ENCODE measurements at regions not wholly inside any gene's neighbourhood (a gene's known extent, or its start where the extent isn't known, plus 50 kb on each side); places are given as distances from the start of the nearest gene placed in this dataset.

GRCh38 chr6:126660376-126660775 lies 320.5 kb downstream of the CENPW start:
- TF ChIP-seq POLR2AphosphoS5 (IDR thresholded peaks at IDR 0.05) = no peak
- TF ChIP-seq EP300 (IDR thresholded peaks at IDR 0.05) = no peak
- no peak for TF ChIP-seq CTCF (IDR thresholded peaks at IDR 0.05)
- TF ChIP-seq POLR2A (IDR thresholded peaks at IDR 0.05) = no peak
- H3K4me1 ChIP-seq = peaks cover 0 to 43% (median 22%) of the 10 kb centered on the region in 4 donors
- WGBS, 2 donors = 94 to 96% methylated on average over 1 of the region's 1 CpG

GRCh38 chr6:126661646-126662045 lies 321.7 kb downstream of the CENPW start:
- intact Hi-C loops (cut with DNase I) = no loop called here
- Histone ChIP-seq H3K27me3 (no peaks in the 10 kb centered on the region), H3K4me3 (no peak overlapping the region), H3K27ac (peak overlapping the region in 1 of 4 donors; percentile 71), H3K36me3 (no peaks in the 10 kb centered on the region), H3K4me1 (peaks cover 0 to 45% (median 24%) of the 10 kb centered on the region in 4 donors), H3K9me3 (no peaks in the 10 kb centered on the region)
- TF ChIP-seq POLR2AphosphoS5 (IDR thresholded peaks at IDR 0.05) (no peak), EP300 (IDR thresholded peaks at IDR 0.05) (no peak), POLR2A (IDR thresholded peaks at IDR 0.05) (no peak), CTCF (IDR thresholded peaks at IDR 0.05) (no peak)
- DNase-seq = no peak

More at GRCh38 chr6:126660376-126660775, 320.5 kb downstream of the CENPW start:
- Histone ChIP-seq H3K9me3 (no peaks in the 10 kb centered on the region), H3K27me3 (no peaks in the 10 kb centered on the region), H3K4me3 (no peak overlapping the region), H3K27ac (no peak overlapping the region), H3K36me3 (no peaks in the 10 kb centered on the region)
- intact Hi-C loops (cut with DNase I) = no loop called here
- no peak for DNase-seq

- no peaks in the 10 kb centered on the region for H3K36me3 ChIP-seq
- no peak for DNase-seq
- no peaks in the 10 kb centered on the region for H3K9me3 ChIP-seq
- peak overlapping the region; percentile 53 to 71 (median 56) for H3K27ac ChIP-seq
- TF ChIP-seq POLR2AphosphoS5 (IDR thresholded peaks at IDR 0.05) = no peak
- TF ChIP-seq CTCF (IDR thresholded peaks at IDR 0.05) = no peak
- TF ChIP-seq EP300 (IDR thresholded peaks at IDR 0.05) = no peak
- no peak for TF ChIP-seq POLR2A (IDR thresholded peaks at IDR 0.05)
- no peaks in the 10 kb centered on the region for H3K27me3 ChIP-seq
- no peak overlapping the region for H3K4me3 ChIP-seq
- intact Hi-C loops (cut with DNase I) = no loop called here
- H3K4me1 ChIP-seq = peaks cover 0 to 43% (median 24%) of the 10 kb centered on the region in 4 donors
Measured at GRCh38 chr6:126662966-126663365, 323.1 kb downstream of the CENPW start.

- H3K4me1 ChIP-seq = peaks cover 0 to 43% (median 28%) of the 10 kb centered on the region in 4 donors
- WGBS, 2 donors = 65 to 85% methylated on average over 1 of the region's 1 CpG
- intact Hi-C loops (cut with DNase I) = no loop called here
- H3K9me3 ChIP-seq = no peaks in the 10 kb centered on the region
- no peak overlapping the region for H3K4me3 ChIP-seq
- H3K27me3 ChIP-seq = no peaks in the 10 kb centered on the region
- no peaks in the 10 kb centered on the region for H3K36me3 ChIP-seq
- no peak for DNase-seq
- peak overlapping the region; percentile 53 to 71 (median 56) for H3K27ac ChIP-seq
- TF ChIP-seq EP300 (IDR thresholded peaks at IDR 0.05) (peak in 2 of 4 donors; percentile 11 to 50), CTCF (IDR thresholded peaks at IDR 0.05) (no peak), POLR2AphosphoS5 (IDR thresholded peaks at IDR 0.05) (peak in 3 of 4 donors; percentile 36 to 76 (median 74)), POLR2A (IDR thresholded peaks at IDR 0.05) (no peak)
Measured at GRCh38 chr6:126664271-126664670, 324.4 kb downstream of the CENPW start.

- Histone ChIP-seq H3K36me3 (no peaks in the 10 kb centered on the region), H3K27ac (peak overlapping the region in 3 of 4 donors; percentile 25 to 71 (median 53)), H3K4me1 (peaks cover 0 to 40% (median 28%) of the 10 kb centered on the region in 4 donors), H3K4me3 (no peak overlapping the region), H3K27me3 (no peaks in the 10 kb centered on the region), H3K9me3 (no peaks in the 10 kb centered on the region)
- WGBS, 2 donors = 74 to 79% methylated on average over 3 of the region's 3 CpGs
- intact Hi-C loops (cut with DNase I) = no loop called here
- no peak for DNase-seq
- TF ChIP-seq EP300 (IDR thresholded peaks at IDR 0.05) (no peak), POLR2AphosphoS5 (IDR thresholded peaks at IDR 0.05) (no peak), POLR2A (IDR thresholded peaks at IDR 0.05) (no peak), CTCF (IDR thresholded peaks at IDR 0.05) (no peak)
Measured at GRCh38 chr6:126665551-126665950, 325.6 kb downstream of the CENPW start.
